ENCODE measurements at regions not wholly inside any gene's neighbourhood (a gene's known extent, or its start where the extent isn't known, plus 50 kb on each side); places are given as distances from the start of the nearest gene placed in this dataset.

DNA sequence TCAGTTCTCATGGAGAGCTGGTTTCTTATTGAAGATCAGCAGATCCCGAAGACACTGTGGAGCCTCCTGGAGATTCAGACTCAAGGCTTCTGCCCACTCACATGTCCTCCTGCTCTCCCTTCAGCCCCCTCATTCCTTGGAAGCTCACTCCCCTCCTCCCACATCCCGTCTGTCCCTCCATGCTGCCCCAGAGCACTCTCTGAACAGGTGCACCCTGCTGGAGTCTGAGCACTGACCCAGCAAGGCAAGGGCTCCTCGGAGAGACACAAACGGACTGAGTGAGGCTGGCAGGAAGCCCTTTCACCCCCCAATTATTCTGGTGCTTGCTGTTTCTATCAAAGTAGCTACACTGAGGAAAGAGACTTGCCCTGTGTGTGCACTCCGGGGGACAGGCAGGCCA, 374.0 kb downstream of the UQCRFS1 start:
- H2AFZ ChIP-seq (ENCODE audit: low read length), result no peak overlapping the region
- no CpG with 5 or more reads among the region's 5 CpGs for WGBS (ENCODE audit: extremely low coverage, insufficient read length, low lambda C conversion rate)
- H2BK20ac ChIP-seq (ENCODE audit: low read depth, low read length, poor library complexity, severe bottlenecking), result no peak overlapping the region
- no peak for DNase-seq
- H3K9me3 ChIP-seq (ENCODE audit: control insufficient read depth, low read depth, low read length), result no peaks in the 10 kb centered on the region
- H3K27ac Mint-ChIP-seq, result no peak overlapping the region
- no peaks in the 10 kb centered on the region for H3K27me3 ChIP-seq (ENCODE audit: insufficient read depth, low read length)
- no peak overlapping the region for H3K56ac ChIP-seq (ENCODE audit: insufficient read length, low read depth, low read length)
- H3K9ac ChIP-seq (ENCODE audit: extremely low read depth, insufficient read length, low read length), result no peak overlapping the region
- H2BK15ac ChIP-seq (ENCODE audit: low read depth, low read length), result no peak overlapping the region
- H3K36me3 Mint-ChIP-seq (ENCODE audit: insufficient read depth in 1 of 3, low read depth in 3 of 3), result no peaks in the 10 kb centered on the region
- H3T11ph ChIP-seq (ENCODE audit: low read length), result no peak overlapping the region
- H3K4ac ChIP-seq (ENCODE audit: low read depth, low read length), result no peak overlapping the region
- H3K23me2 ChIP-seq (ENCODE audit: insufficient read length, low read depth, low read length, poor library complexity, severe bottlenecking), result no peaks in the 10 kb centered on the region
- no peak overlapping the region for H4K91ac ChIP-seq (ENCODE audit: insufficient read length, low read depth, low read length)
- H2BK5ac ChIP-seq (ENCODE audit: insufficient read length, low read length), result no peak overlapping the region
- no peak overlapping the region for H3K27ac ChIP-seq (ENCODE audit: insufficient read length, low read depth, low read length)
- no peak overlapping the region for H3K4me2 ChIP-seq (ENCODE audit: insufficient read depth, insufficient read length, low read length)
- peaks cover 33 to 37% of the 10 kb centered on the region in 2 experiments for H3K4me1 Mint-ChIP-seq
- no peaks in the 10 kb centered on the region; the same call in 1 of the 2 replicates for H3K4me1 ChIP-seq (ENCODE audit: insufficient read depth, low read length)
- H4K20me1 ChIP-seq (ENCODE audit: control insufficient read depth, insufficient read depth, insufficient read length), result no peaks in the 10 kb centered on the region
- H3K4me3 Mint-ChIP-seq, result no peak overlapping the region
- no peak overlapping the region for H2BK120ac ChIP-seq (ENCODE audit: low read depth, low read length, poor library complexity, severe bottlenecking)
- no peak overlapping the region for H2AK5ac ChIP-seq (ENCODE audit: insufficient read length, low read length)
- H2BK12ac ChIP-seq (ENCODE audit: insufficient read length, low read depth, low read length), result no peak overlapping the region
- no peaks in the 10 kb centered on the region for H3K79me2 ChIP-seq (ENCODE audit: insufficient read depth, low read length)
- no peak overlapping the region for H3K18ac ChIP-seq (ENCODE audit: insufficient read length, low read depth, low read length)
- H3K14ac ChIP-seq (ENCODE audit: insufficient read depth, low read length), result no peak overlapping the region; the same call in 1 of the 2 replicates
- no peak overlapping the region for H4K8ac ChIP-seq (replicated peaks; ENCODE audit: insufficient read length, low read depth, low read length)
- H3K23ac ChIP-seq (ENCODE audit: insufficient read length, low read depth, low read length), result no peak overlapping the region
- H3K79me1 ChIP-seq (ENCODE audit: insufficient read depth, low read depth, low read length, poor library complexity, severe bottlenecking), result no peaks in the 10 kb centered on the region
- H3K27me3 Mint-ChIP-seq (ENCODE audit: low read depth), result 0 out of 2 replicates have a peak, but pooled peaks cover 3% of the 10 kb centered on the region
- TF ChIP-seq, protein P1, sequence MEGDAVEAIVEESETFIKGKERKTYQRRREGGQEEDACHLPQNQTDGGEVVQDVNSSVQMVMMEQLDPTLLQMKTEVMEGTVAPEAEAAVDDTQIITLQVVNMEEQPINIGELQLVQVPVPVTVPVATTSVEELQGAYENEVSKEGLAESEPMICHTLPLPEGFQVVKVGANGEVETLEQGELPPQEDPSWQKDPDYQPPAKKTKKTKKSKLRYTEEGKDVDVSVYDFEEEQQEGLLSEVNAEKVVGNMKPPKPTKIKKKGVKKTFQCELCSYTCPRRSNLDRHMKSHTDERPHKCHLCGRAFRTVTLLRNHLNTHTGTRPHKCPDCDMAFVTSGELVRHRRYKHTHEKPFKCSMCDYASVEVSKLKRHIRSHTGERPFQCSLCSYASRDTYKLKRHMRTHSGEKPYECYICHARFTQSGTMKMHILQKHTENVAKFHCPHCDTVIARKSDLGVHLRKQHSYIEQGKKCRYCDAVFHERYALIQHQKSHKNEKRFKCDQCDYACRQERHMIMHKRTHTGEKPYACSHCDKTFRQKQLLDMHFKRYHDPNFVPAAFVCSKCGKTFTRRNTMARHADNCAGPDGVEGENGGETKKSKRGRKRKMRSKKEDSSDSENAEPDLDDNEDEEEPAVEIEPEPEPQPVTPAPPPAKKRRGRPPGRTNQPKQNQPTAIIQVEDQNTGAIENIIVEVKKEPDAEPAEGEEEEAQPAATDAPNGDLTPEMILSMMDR (conservative IDR thresholded peaks at IDR 0.05), result no peak
- H4K5ac ChIP-seq (ENCODE audit: insufficient read length, low read depth, low read length), result no peak overlapping the region
- H3K9me3 Mint-ChIP-seq, result no peaks in the 10 kb centered on the region
